LNCaP clone FGC (cell line): ENCODE measurements at regions not wholly inside any gene's neighbourhood (a gene's known extent, or its start where the extent isn't known, plus 50 kb on each side); places are given as distances from the start of the nearest gene placed in this dataset.

Experiments
- DNase-seq: peaks from one replicate; pipeline ENCODE4 v3.0.0-alpha.2; 2011; ENCODE audit warnings: low read depth
- H3K4me3 ChIP-seq: 2 replicates; pipeline ENCODE4 v1.5.1; 2011; ENCODE audit warnings: mild to moderate bottlenecking, low read depth, low read length, control low read depth
- CTCF ChIP-seq: IDR thresholded peaks from 2 replicates; pipeline ENCODE4 v1.5.1; 2012; ENCODE audit warnings: mild to moderate bottlenecking; ENCODE audit not compliant: control insufficient read depth, insufficient read depth; ENCODE audit errors: extremely low read depth

- no peak for DNase-seq
- no peak overlapping the region for H3K4me3 ChIP-seq
- TF ChIP-seq CTCF = no peak
Observed at GRCh38 chr5:27821681-27822080, 783.3 kb upstream of the CDH9 start.

GRCh38 chr5:27818888-27819287, 780.5 kb upstream of the CDH9 start:
- H3K4me3 ChIP-seq = no peak overlapping the region
- TF ChIP-seq CTCF = no peak
- DNase-seq = no peak

- no peak for TF ChIP-seq CTCF
- DNase-seq = no peak
- H3K4me3 ChIP-seq = no peak overlapping the region
Observed at GRCh38 chr5:27814983-27815382, 776.6 kb upstream of the CDH9 start.

- DNase-seq = no peak
- no peak for TF ChIP-seq CTCF
- no peak overlapping the region for H3K4me3 ChIP-seq
Observed at GRCh38 chr5:27814286-27814685, 775.9 kb upstream of the CDH9 start.

GRCh38 chr5:27810458-27810857, 772.1 kb upstream of the CDH9 start:
- no peak for TF ChIP-seq CTCF
- no peak overlapping the region for H3K4me3 ChIP-seq
- DNase-seq = no peak

GRCh38 chr5:27797220-27797619, 758.8 kb upstream of the CDH9 start:
- no peak overlapping the region for H3K4me3 ChIP-seq
- no peak for DNase-seq
- no peak for TF ChIP-seq CTCF

GRCh38 chr5:27788184-27788583, 749.8 kb upstream of the CDH9 start:
- TF ChIP-seq CTCF = no peak
- no peak overlapping the region for H3K4me3 ChIP-seq
- DNase-seq = peak; percentile 13
